ENCODE measurements at regions not wholly inside any gene's neighbourhood (a gene's known extent, or its start where the extent isn't known, plus 50 kb on each side); places are given as distances from the start of the nearest gene placed in this dataset.

DNA sequence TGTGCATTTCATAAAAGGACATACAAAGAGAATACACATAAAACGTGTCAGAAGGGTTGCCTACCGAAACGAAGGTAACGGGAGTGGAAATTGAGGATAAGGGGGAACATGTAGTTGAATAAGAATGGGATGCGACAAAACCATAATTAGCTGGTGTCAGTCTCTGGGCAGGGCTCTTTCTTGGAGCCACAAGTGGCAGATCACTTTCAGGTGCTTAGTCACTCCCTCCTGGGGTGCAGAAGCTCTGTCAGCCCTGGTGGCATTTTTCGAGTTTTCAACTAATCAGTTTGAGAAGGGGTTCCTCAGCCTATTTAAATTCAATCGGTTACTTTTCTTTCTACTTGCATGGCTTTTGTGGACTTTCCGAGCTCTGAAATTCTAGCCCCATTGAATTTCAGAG, 133.9 kb upstream of the IGSF21 start:
- Histone ChIP-seq H3F3A (replicated peaks; ENCODE audit: insufficient read depth) (no peaks in the 10 kb centered on the region), H2AFZ (ENCODE audit: low read depth) (no peak overlapping the region), H4K20me1 (ENCODE audit: insufficient read depth) (no peaks in the 10 kb centered on the region), H3K4me1 (ENCODE audit: control insufficient read depth in 1 of 2, insufficient read depth in 2 of 2, low read depth in 1 of 2, low read length in 1 of 2) (peaks cover 0 to 2% of the 10 kb centered on the region in 2 experiments; a peak in 1 of 4 replicates), H3K27ac (ENCODE audit: low read depth in 2 of 2, low read length in 1 of 2) (no peak overlapping the region), H3K4me3 (ENCODE audit: low read depth in 2 of 2, low read length in 1 of 2) (no peak overlapping the region), H3K9me3 (no peaks in the 10 kb centered on the region), H3K36me3 (replicated peaks in 1 of 2; ENCODE audit: control insufficient read depth in 1 of 2, insufficient read depth in 2 of 2, low read length in 1 of 2) (no peaks in the 10 kb centered on the region), H3K27me3 (ENCODE audit: insufficient read depth) (no peaks in the 10 kb centered on the region), H3K9me2 (no peaks in the 10 kb centered on the region), H3K9ac (no peak overlapping the region), H3K4me2 (no peak overlapping the region), H3K79me2 (ENCODE audit: insufficient read depth) (no peaks in the 10 kb centered on the region)
- DNase-seq, result no peak
- POLR2A ChIA-PET, result no interaction called here
- 38% methylated on average over 8 of the region's 8 CpGs for WGBS (ENCODE audit: low lambda C conversion rate)
- no peak for TF ChIP-seq EZH2phosphoT487 (IDR thresholded peaks at IDR 0.05; ENCODE audit: borderline replicate concordance, low read depth)
- TF ChIP-seq RXRA (IDR thresholded peaks at IDR 0.05; ENCODE audit: borderline replicate concordance, low read depth), result no peak
- TF ChIP-seq, protein P1, sequence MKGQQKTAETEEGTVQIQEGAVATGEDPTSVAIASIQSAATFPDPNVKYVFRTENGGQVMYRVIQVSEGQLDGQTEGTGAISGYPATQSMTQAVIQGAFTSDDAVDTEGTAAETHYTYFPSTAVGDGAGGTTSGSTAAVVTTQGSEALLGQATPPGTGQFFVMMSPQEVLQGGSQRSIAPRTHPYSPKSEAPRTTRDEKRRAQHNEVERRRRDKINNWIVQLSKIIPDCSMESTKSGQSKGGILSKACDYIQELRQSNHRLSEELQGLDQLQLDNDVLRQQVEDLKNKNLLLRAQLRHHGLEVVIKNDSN (IDR thresholded peaks at IDR 0.05; ENCODE audit: borderline replicate concordance, low read depth), result no peak
- no peak for TF ChIP-seq CHD2 (IDR thresholded peaks at IDR 0.05; ENCODE audit: low read length, partially characterized antibody)
- no peak for TF ChIP-seq RCOR1 (IDR thresholded peaks at IDR 0.05; ENCODE audit: low read length)
- TF ChIP-seq TAF1 (IDR thresholded peaks at IDR 0.05; ENCODE audit: borderline replicate concordance, low read depth, low read length), result no peak
- TF ChIP-seq POLR2AphosphoS5 (IDR thresholded peaks at IDR 0.05; ENCODE audit: low read depth, low read length), result no peak
- TF ChIP-seq JUND (IDR thresholded peaks at IDR 0.05), result no peak
- no peak for TF ChIP-seq GATA2 (CRISPR knock-in tag; IDR thresholded peaks at IDR 0.05)
- no peak for TF ChIP-seq EP300 (IDR thresholded peaks at IDR 0.05; ENCODE audit: borderline replicate concordance in 1 of 2, low read depth in 1 of 2, low read length in 1 of 2)
- no peak for TF ChIP-seq MXI1 (IDR thresholded peaks at IDR 0.05; ENCODE audit: low read depth, low read length)
- TF ChIP-seq FOXM1 (IDR thresholded peaks at IDR 0.05; ENCODE audit: low read depth), result no peak
- TF ChIP-seq, protein P2, sequence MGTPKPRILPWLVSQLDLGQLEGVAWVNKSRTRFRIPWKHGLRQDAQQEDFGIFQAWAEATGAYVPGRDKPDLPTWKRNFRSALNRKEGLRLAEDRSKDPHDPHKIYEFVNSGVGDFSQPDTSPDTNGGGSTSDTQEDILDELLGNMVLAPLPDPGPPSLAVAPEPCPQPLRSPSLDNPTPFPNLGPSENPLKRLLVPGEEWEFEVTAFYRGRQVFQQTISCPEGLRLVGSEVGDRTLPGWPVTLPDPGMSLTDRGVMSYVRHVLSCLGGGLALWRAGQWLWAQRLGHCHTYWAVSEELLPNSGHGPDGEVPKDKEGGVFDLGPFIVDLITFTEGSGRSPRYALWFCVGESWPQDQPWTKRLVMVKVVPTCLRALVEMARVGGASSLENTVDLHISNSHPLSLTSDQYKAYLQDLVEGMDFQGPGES (IDR thresholded peaks at IDR 0.05; ENCODE audit: low read depth, low read length), result no peak
- no peak for TF ChIP-seq RAD21 (IDR thresholded peaks at IDR 0.05; ENCODE audit: low read length)
- TF ChIP-seq NRF1 (IDR thresholded peaks at IDR 0.05; ENCODE audit: low read depth, low read length), result no peak
- no peak for TF ChIP-seq TEAD4 (IDR thresholded peaks at IDR 0.05; ENCODE audit: borderline replicate concordance, insufficient read depth)
- CTCF ChIA-PET, result interaction anchor here (0.7 to 3.9 kb wide), 3 partner anchors 11 to 51 kb away, joined by 3 to 16 read pairs (median 4); no protein-coding TSS in a partner anchor

DNA sequence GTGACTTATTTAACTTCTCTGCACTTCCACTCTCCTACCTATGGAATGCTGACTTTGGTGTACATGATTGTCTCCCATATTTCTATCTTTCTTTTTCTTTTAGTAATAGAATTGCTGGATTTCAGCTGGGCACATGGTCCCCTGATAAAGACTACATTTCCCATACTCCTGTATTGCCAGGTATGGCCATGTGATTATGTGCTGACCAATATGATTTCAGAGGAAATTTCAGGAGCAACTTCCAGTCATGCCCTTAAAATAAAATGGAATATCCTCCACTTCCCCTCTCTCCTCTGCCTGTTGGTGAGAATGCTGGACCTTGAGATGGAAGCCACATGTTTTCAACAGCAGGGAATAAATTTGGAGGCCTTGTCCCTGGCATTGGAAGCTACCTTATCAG, 130.7 kb upstream of the IGSF21 start:
- Histone ChIP-seq H3K9me3 (no peaks in the 10 kb centered on the region), H3K4me2 (no peak overlapping the region), H3K4me3 (ENCODE audit: low read depth in 2 of 2, low read length in 1 of 2) (no peak overlapping the region), H3K79me2 (ENCODE audit: insufficient read depth) (no peaks in the 10 kb centered on the region), H3K27ac (ENCODE audit: low read depth in 2 of 2, low read length in 1 of 2) (no peak overlapping the region), H3F3A (replicated peaks; ENCODE audit: insufficient read depth) (no peaks in the 10 kb centered on the region), H3K27me3 (ENCODE audit: insufficient read depth) (no peaks in the 10 kb centered on the region), H3K9me2 (no peaks in the 10 kb centered on the region), H3K9ac (no peak overlapping the region), H3K36me3 (replicated peaks in 1 of 2; ENCODE audit: control insufficient read depth in 1 of 2, insufficient read depth in 2 of 2, low read length in 1 of 2) (no peaks in the 10 kb centered on the region), H2AFZ (ENCODE audit: low read depth) (no peak overlapping the region), H3K4me1 (ENCODE audit: control insufficient read depth in 1 of 2, insufficient read depth in 2 of 2, low read depth in 1 of 2, low read length in 1 of 2) (peaks cover 0 to 2% of the 10 kb centered on the region in 2 experiments; a peak in 1 of 4 replicates), H4K20me1 (ENCODE audit: insufficient read depth) (no peaks in the 10 kb centered on the region)
- no peak for DNase-seq
- TF ChIP-seq TEAD4 (IDR thresholded peaks at IDR 0.05; ENCODE audit: borderline replicate concordance, insufficient read depth) (no peak), JUND (IDR thresholded peaks at IDR 0.05) (no peak)
- TF ChIP-seq, protein P1 (IDR thresholded peaks at IDR 0.05; ENCODE audit: borderline replicate concordance, low read depth), result peak; percentile 63; the same call in 1 of the 2 replicates
- ChIA-PET CTCF (interaction anchor here (0.7 to 1.3 kb wide), 4 partner anchors 8 to 605 kb away, joined by 3 to 4 read pairs (median 3); no protein-coding TSS in a partner anchor), POLR2A (no interaction called here)
